SH-SY5Y (cell line): ENCODE measurements at regions not wholly inside any gene's neighbourhood (a gene's known extent, or its start where the extent isn't known, plus 50 kb on each side); places are given as distances from the start of the nearest gene placed in this dataset.

ENCODE experiments used
- GATA2 ChIP-seq: IDR thresholded peaks from 2 replicates; pipeline ENCODE4 v1.6.1; 2011; ENCODE audit warnings: mild to moderate bottlenecking, low read depth, low read length
- GATA3 ChIP-seq: IDR thresholded peaks from 2 replicates; pipeline ENCODE4 v1.6.1; 2011; ENCODE audit warnings: low read depth, mild to moderate bottlenecking, low read length, moderate library complexity

GRCh38 chrX:107541244-107541643 lies 87.1 kb upstream of the PRPS1 start:
- TF ChIP-seq GATA3 (no peak), GATA2 (no peak)
